ENCODE measurements at regions not wholly inside any gene's neighbourhood (a gene's known extent, or its start where the extent isn't known, plus 50 kb on each side); places are given as distances from the start of the nearest gene placed in this dataset.

DNA sequence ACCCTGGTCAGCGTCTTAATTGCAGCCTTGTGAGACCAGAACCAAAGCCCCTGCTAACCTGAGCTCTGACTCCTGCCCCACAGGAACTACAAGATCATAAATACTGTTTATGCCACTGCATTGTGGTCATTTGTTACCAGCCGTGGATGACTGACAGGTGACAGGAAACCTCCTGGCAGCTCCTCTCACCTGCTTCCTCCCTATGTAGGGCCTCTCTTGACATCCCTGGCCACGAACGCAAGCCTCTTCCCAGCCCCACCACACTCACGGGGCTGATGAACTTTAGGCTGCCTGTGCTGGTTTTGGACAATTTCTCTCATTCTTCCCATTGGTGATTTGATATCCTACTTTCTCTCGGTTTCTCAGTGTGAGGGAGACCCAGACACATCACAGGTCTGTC is 357.2 kb upstream of the MYT1L start:
- Histone ChIP-seq H2AFZ (ENCODE audit: low read depth, low read length, poor library complexity, severe bottlenecking) (no peak overlapping the region), H3K27ac (ENCODE audit: low read depth, low read length) (no peak overlapping the region), H3K36me3 (ENCODE audit: control insufficient read depth in 1 of 2, insufficient read depth in 2 of 2, low read length in 2 of 2) (no peaks in the 10 kb centered on the region), H3K4me3 (replicated peaks in 1 of 2; ENCODE audit: low read depth in 1 of 2, low read length in 2 of 2) (no peak overlapping the region), H3K27me3 (ENCODE audit: insufficient read depth, low read length) (peaks cover 28% of the 10 kb centered on the region), H3K9ac (ENCODE audit: low read length) (no peak overlapping the region), H3K79me2 (ENCODE audit: insufficient read depth, low read length) (no peaks in the 10 kb centered on the region), H3K4me2 (ENCODE audit: low read length) (no peak overlapping the region), H4K20me1 (ENCODE audit: insufficient read depth) (no peaks in the 10 kb centered on the region), H3K9me3 (ENCODE audit: control insufficient read depth in 1 of 2, insufficient read depth in 1 of 2, low read depth in 1 of 2, low read length in 2 of 2) (no peaks in the 10 kb centered on the region), H3K9me2 (ENCODE audit: insufficient read depth) (no peaks in the 10 kb centered on the region), H3K4me1 (ENCODE audit: control insufficient read depth in 1 of 2, insufficient read depth in 2 of 2, low read length in 2 of 2) (no peaks in the 10 kb centered on the region)
- BruUV-seq (replicated peaks), result no TSS peak
- intact Hi-C loops (cut with micrococcal nuclease), result no loop called here
- RAD21 ChIA-PET (ENCODE audit: low non-redundant PET in 1 of 2, low total read pairs in 2 of 2, uncharacterized antibody in 2 of 2, unreplicated experiment in 2 of 2), result no interaction called here
- CTCF ChIA-PET, result no interaction called here
- POLR2A ChIA-PET, result no interaction called here
- no peak for DNase-seq (ENCODE audit: low read depth, low spot score)
- TF ChIP-seq POLR2A (IDR thresholded peaks at IDR 0.05; ENCODE audit: borderline replicate concordance, extremely low read depth, insufficient read depth, insufficient read length) (no peak), ELF1 (IDR thresholded peaks at IDR 0.05; ENCODE audit: borderline replicate concordance, low read depth) (no peak), CBX3 (IDR thresholded peaks at IDR 0.05; ENCODE audit: low read depth) (no peak), SP1 (IDR thresholded peaks at IDR 0.05; ENCODE audit: low read depth) (no peak), POLR2AphosphoS5 (IDR thresholded peaks at IDR 0.05; ENCODE audit: low read depth, low read length) (no peak), EGR1 (IDR thresholded peaks at IDR 0.05; ENCODE audit: low read depth) (no peak), EZH2phosphoT487 (IDR thresholded peaks at IDR 0.05; ENCODE audit: borderline replicate concordance) (no peak), JUND (IDR thresholded peaks at IDR 0.05) (no peak), ZNF274 (IDR thresholded peaks at IDR 0.05; ENCODE audit: low read depth, low read length) (no peak), ZFX (IDR thresholded peaks at IDR 0.05) (no peak), YY1 (IDR thresholded peaks at IDR 0.05; ENCODE audit: extremely low read depth, insufficient replicate concordance, low read depth, low read length) (no peak), FOSL1 (IDR thresholded peaks at IDR 0.05; ENCODE audit: low read depth) (no peak)
- TF ChIP-seq, protein P1, sequence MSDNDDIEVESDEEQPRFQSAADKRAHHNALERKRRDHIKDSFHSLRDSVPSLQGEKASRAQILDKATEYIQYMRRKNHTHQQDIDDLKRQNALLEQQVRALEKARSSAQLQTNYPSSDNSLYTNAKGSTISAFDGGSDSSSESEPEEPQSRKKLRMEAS (IDR thresholded peaks at IDR 0.05), result no peak
- TF ChIP-seq, protein P2, sequence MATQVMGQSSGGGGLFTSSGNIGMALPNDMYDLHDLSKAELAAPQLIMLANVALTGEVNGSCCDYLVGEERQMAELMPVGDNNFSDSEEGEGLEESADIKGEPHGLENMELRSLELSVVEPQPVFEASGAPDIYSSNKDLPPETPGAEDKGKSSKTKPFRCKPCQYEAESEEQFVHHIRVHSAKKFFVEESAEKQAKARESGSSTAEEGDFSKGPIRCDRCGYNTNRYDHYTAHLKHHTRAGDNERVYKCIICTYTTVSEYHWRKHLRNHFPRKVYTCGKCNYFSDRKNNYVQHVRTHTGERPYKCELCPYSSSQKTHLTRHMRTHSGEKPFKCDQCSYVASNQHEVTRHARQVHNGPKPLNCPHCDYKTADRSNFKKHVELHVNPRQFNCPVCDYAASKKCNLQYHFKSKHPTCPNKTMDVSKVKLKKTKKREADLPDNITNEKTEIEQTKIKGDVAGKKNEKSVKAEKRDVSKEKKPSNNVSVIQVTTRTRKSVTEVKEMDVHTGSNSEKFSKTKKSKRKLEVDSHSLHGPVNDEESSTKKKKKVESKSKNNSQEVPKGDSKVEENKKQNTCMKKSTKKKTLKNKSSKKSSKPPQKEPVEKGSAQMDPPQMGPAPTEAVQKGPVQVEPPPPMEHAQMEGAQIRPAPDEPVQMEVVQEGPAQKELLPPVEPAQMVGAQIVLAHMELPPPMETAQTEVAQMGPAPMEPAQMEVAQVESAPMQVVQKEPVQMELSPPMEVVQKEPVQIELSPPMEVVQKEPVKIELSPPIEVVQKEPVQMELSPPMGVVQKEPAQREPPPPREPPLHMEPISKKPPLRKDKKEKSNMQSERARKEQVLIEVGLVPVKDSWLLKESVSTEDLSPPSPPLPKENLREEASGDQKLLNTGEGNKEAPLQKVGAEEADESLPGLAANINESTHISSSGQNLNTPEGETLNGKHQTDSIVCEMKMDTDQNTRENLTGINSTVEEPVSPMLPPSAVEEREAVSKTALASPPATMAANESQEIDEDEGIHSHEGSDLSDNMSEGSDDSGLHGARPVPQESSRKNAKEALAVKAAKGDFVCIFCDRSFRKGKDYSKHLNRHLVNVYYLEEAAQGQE (IDR thresholded peaks at IDR 0.05; ENCODE audit: low read depth), result no peak
- TF ChIP-seq, protein P3, sequence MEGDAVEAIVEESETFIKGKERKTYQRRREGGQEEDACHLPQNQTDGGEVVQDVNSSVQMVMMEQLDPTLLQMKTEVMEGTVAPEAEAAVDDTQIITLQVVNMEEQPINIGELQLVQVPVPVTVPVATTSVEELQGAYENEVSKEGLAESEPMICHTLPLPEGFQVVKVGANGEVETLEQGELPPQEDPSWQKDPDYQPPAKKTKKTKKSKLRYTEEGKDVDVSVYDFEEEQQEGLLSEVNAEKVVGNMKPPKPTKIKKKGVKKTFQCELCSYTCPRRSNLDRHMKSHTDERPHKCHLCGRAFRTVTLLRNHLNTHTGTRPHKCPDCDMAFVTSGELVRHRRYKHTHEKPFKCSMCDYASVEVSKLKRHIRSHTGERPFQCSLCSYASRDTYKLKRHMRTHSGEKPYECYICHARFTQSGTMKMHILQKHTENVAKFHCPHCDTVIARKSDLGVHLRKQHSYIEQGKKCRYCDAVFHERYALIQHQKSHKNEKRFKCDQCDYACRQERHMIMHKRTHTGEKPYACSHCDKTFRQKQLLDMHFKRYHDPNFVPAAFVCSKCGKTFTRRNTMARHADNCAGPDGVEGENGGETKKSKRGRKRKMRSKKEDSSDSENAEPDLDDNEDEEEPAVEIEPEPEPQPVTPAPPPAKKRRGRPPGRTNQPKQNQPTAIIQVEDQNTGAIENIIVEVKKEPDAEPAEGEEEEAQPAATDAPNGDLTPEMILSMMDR (IDR thresholded peaks at IDR 0.05 in 2 of 3, conservative IDR thresholded peaks at IDR 0.05 in 1 of 3; ENCODE audit: borderline replicate concordance in 1 of 3, insufficient read depth in 1 of 3, low read depth in 2 of 3, low read length in 2 of 3), result no peak
- TF ChIP-seq, protein P4, sequence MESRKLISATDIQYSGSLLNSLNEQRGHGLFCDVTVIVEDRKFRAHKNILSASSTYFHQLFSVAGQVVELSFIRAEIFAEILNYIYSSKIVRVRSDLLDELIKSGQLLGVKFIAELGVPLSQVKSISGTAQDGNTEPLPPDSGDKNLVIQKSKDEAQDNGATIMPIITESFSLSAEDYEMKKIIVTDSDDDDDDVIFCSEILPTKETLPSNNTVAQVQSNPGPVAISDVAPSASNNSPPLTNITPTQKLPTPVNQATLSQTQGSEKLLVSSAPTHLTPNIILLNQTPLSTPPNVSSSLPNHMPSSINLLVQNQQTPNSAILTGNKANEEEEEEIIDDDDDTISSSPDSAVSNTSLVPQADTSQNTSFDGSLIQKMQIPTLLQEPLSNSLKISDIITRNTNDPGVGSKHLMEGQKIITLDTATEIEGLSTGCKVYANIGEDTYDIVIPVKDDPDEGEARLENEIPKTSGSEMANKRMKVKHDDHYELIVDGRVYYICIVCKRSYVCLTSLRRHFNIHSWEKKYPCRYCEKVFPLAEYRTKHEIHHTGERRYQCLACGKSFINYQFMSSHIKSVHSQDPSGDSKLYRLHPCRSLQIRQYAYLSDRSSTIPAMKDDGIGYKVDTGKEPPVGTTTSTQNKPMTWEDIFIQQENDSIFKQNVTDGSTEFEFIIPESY (IDR thresholded peaks at IDR 0.05; ENCODE audit: extremely low read depth, insufficient replicate concordance, low read length), result no peak
- TF ChIP-seq, protein P5, sequence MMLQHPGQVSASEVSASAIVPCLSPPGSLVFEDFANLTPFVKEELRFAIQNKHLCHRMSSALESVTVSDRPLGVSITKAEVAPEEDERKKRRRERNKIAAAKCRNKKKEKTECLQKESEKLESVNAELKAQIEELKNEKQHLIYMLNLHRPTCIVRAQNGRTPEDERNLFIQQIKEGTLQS (IDR thresholded peaks at IDR 0.05), result no peak
- ATAC-seq, result no peak

All from HCT116 (cell line).